ENCODE measurements at regions not wholly inside any gene's neighbourhood (a gene's known extent, or its start where the extent isn't known, plus 50 kb on each side); places are given as distances from the start of the nearest gene placed in this dataset.
"Not testable (repeated sequence)": the region's sequence is repeated elsewhere in the genome, so short reads cannot be mapped to it uniquely, and the experiment has no call there.

DNA sequence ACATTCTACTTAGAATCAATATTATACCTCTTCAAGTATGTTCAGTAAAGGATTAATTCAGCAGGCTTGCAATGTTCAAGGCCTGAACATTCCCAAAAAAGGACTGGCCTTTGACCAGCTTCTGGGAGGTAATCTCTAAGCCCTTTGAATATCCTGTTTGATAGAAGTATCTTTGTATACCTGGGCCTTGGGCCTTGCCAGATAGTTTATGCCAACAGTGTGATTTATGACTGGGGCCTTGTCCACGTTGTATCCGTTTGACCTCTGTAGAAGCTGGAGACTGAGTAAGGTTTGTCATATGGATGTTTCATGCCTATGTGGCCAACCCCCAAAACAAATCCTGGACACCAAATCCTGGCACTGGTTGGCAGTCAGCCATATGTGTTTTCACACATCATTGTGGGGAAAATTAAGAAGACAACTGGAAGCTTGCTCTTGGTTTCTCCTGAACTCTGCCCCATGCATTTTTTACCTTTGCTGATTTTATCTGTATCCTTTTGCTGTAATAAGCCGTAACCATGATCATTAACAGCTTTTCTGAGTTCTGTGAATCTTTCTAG, 92.1 kb downstream of the RMI1 start:
- Histone ChIP-seq H3K27me3 (no peaks in the 10 kb centered on the region), H3K27ac (no peak overlapping the region), H3K9me3 (no peaks in the 10 kb centered on the region), H3K4me1 (ENCODE audit: insufficient read depth) (no peaks in the 10 kb centered on the region), H3K36me3 (no peaks in the 10 kb centered on the region), H3K4me3 (no peak overlapping the region)
- no peak for DNase-seq
- intact Hi-C loops (cut with DNase I), result no loop called here
- 76 to 87% (median 80%) methylated on average over 3 of the region's 3 CpGs for WGBS, 3 donors
- no peak for TF ChIP-seq CTCF (IDR thresholded peaks at IDR 0.05)
- no peak for TF ChIP-seq EP300 (IDR thresholded peaks at IDR 0.05)
- TF ChIP-seq POLR2A (IDR thresholded peaks at IDR 0.05), result no peak

DNA sequence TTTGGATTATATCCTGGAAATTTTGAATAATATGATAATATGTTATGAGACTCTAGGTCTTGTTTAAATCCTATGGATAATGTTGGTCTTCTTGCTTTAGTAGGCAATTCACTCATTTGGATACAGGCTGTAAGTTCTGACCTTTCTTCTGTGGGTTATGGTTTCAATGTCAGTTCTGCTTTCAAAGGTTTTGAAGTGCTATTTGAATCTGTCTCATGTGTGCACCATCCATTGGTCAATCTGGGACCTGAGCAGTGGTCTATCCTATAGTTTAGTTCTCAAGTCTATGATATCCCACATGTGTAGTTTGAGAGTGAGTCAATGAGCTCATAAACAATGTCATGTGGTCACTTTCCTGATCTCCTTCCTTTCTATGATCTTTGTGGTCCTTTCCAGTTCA, 94.4 kb downstream of the RMI1 start:
- DNase-seq, result no peak
- Histone ChIP-seq H3K4me1 (ENCODE audit: insufficient read depth) (no peaks in the 10 kb centered on the region), H3K36me3 (no peaks in the 10 kb centered on the region), H3K9me3 (no peaks in the 10 kb centered on the region), H3K4me3 (no peak overlapping the region), H3K27ac (no peak overlapping the region), H3K27me3 (no peaks in the 10 kb centered on the region)
- TF ChIP-seq CTCF (IDR thresholded peaks at IDR 0.05), result no peak
- TF ChIP-seq POLR2A (IDR thresholded peaks at IDR 0.05), result no peak
- no peak for TF ChIP-seq EP300 (IDR thresholded peaks at IDR 0.05)
- intact Hi-C loops (cut with DNase I), result no loop called here

DNA sequence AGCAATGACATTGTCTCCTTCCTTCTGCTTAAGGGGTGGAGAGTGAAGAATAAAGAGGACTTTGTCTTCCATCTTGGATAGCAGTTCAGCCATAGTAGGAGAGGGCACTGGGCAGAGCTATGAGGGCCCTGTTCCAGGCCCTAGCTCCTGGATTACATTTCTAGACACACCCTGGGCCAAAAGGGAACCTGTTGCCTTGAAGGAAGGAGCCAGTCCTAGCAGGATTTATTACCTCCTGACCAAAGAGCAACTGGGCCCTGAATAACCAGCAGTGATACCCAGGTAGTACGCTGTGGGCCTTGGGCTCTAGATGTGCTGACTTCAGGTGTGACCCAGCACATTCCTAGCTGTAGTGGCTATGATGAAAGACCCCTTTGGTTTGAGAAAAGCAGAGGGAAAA, 95.8 kb downstream of the RMI1 start:
- intact Hi-C loops (cut with DNase I), result no loop called here
- Histone ChIP-seq H3K4me1 (ENCODE audit: insufficient read depth) (no peaks in the 10 kb centered on the region), H3K4me3 (no peak overlapping the region), H3K36me3 (no peaks in the 10 kb centered on the region), H3K27ac (no peak overlapping the region), H3K27me3 (no peaks in the 10 kb centered on the region), H3K9me3 (no peaks in the 10 kb centered on the region)
- TF ChIP-seq CTCF (IDR thresholded peaks at IDR 0.05), result no peak
- no peak for TF ChIP-seq EP300 (IDR thresholded peaks at IDR 0.05)
- TF ChIP-seq POLR2A (IDR thresholded peaks at IDR 0.05), result no peak
- DNase-seq, result no peak
- 91 to 100% (median 92%) methylated on average over 1 of the region's 1 CpG for WGBS, 3 donors

- WGBS, 3 donors, result 60 to 81% (median 79%) methylated on average over 1 of the region's 1 CpG
- H3K4me3 ChIP-seq; H3K4me1 ChIP-seq (ENCODE audit: insufficient read depth); H3K27me3 ChIP-seq; DNase-seq; H3K36me3 ChIP-seq; H3K27ac ChIP-seq; intact Hi-C loops (cut with DNase I); H3K9me3 ChIP-seq: not testable (repeated sequence)
Observed at GRCh38 chr9:84077816-84078215, 97.2 kb downstream of the RMI1 start.

DNA sequence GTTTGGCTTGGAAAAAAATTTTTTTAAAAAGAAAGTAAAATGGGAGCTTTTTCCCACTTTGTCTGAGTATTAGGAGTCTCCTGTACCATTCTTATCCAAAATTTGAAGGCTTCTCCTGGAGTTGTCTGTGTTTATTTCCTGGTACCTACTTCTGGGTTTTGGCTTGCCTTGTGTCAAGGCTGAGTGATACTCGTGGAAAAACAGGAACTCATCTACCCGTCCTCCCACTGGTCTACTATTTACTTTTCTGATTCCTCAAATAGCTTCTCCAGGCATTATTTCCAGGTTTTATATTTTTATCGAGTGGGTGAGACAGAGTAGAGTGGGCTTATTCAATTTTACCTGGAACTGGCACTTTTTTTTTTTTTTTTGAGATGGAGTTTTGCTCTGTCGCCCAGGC, 99.4 kb downstream of the RMI1 start:
- H3K36me3 ChIP-seq, result no peaks in the 10 kb centered on the region
- no peak for DNase-seq
- no peak overlapping the region for H3K4me3 ChIP-seq
- no peaks in the 10 kb centered on the region for H3K27me3 ChIP-seq
- TF ChIP-seq EP300 (IDR thresholded peaks at IDR 0.05) (no peak), CTCF (IDR thresholded peaks at IDR 0.05) (no peak), POLR2A (IDR thresholded peaks at IDR 0.05) (no peak)
- intact Hi-C loops (cut with DNase I), result no loop called here
- H3K27ac ChIP-seq, result no peak overlapping the region
- no peaks in the 10 kb centered on the region for H3K4me1 ChIP-seq (ENCODE audit: insufficient read depth)
- WGBS, 3 donors, result 7 to 28% (median 11%) methylated on average over 4 of the region's 4 CpGs
- H3K9me3 ChIP-seq, result no peaks in the 10 kb centered on the region

Measured in ovary (tissue), 7 donors.